COLO829 (cell line): ENCODE measurements at regions not wholly inside any gene's neighbourhood (a gene's known extent, or its start where the extent isn't known, plus 50 kb on each side); places are given as distances from the start of the nearest gene placed in this dataset.
"Not testable (repeated sequence)": the region's sequence is repeated elsewhere in the genome, so short reads cannot be mapped to it uniquely, and the experiment has no call there.

Source experiments
- DNase-seq: peaks from one replicate; pipeline ENCODE4 v3.0.0; 2012; ENCODE audit warnings: low spot score

GRCh38 chr11:130526846-130527245 is 78.4 kb downstream of the ADAMTS15 start:
- no peak for DNase-seq

- DNase-seq: no peak
These were observed 79.3 kb downstream of the ADAMTS15 start for GRCh38 chr11:130527636-130528297.

- no peak for DNase-seq
These were observed 80.1 kb downstream of the ADAMTS15 start for GRCh38 chr11:130528298-130529261.

GRCh38 chr11:130529366-130529765 is 80.9 kb downstream of the ADAMTS15 start:
- DNase-seq: no peak

DNA sequence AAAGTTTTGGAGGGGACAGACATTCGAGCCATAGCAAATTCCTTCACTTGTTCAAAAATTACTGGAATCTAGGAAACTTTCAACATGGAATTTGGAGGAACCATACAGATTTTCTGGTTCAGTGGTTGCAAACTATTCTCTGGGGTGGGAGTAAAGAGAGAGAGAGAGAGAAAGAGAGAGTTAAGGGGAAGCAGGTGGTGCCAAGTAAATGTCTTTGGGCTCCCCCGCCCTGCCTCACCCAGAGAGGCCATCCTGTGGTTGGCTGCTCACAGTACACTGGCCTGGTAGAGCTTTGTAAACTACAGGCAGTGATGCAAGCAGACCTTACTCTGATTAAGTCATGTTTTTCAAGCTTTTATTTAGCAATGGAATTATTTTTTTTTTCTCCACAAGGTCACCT is 82.6 kb downstream of the ADAMTS15 start:
- DNase-seq: no peak

GRCh38 chr11:130533113-130533798 is 84.8 kb downstream of the ADAMTS15 start:
- DNase-seq: no peak

DNA sequence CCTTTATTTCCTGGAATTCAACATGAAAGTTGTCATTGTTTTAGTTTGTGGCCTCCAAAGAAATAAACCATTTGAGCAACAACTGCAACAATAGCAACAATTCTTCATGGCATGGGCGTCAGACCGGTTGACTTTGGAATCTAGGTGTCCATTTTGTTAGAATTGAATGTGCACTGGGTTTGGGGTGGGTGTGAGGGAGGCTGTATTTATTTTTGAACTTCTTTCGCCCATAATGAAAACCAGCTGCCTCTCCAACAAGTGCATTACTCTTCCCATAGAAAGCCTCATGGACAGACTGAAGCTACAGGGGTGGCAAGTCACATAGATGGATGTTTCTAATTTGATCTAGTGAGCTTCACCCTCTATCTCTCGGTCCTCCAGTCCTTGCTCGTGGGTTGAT is 85.4 kb downstream of the ADAMTS15 start:
- DNase-seq: no peak

- no peak for DNase-seq
These were observed 86.1 kb downstream of the ADAMTS15 start for GRCh38 chr11:130534551-130534950.

GRCh38 chr11:130535520-130535919 is 87.1 kb downstream of the ADAMTS15 start:
- no peak for DNase-seq

DNA sequence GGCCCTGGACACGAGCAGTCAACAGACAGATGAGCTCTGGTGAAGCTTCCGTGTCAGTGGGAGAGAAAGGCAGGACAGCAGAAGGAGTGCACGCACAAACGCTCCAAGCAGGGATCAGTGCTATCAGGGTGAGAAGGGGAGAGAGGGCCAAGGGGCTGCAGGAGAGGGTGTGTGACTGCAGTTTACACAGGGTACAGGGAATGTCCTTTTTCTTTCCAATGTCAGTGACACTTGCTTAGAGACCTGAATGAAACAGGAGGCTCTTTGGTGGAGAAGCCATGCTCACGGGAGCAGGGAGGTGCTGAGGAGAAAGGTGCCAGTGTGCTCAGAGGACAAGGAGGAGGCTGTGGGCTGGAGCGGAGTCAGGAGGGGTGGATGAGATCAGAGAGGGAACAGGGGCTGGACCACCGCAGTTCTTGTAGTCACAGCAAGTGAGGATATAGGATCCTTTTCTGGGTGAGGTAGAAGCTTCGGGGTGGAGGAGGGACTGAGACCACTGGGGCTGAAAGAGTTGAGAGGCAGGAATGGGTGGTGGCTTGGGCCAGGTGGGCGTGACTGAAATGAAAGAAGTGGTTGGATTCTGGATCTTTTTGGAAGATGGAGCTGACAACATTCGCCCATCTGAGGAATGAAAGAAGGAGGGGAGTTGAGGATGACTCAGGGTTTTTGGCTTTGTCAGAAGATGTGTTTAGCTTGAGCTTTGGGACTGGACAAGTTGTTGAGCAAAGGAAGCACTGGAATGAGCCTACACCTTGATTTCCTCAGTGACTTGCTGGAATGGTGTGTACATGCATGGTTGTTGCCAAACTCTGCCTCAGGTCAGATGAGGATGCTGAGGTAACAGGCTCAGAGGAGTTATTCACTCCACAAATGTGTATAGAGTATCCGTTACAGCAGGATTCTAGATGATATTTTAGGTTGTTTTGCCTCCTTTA is 87.9 kb downstream of the ADAMTS15 start:
- no peak for DNase-seq

DNA sequence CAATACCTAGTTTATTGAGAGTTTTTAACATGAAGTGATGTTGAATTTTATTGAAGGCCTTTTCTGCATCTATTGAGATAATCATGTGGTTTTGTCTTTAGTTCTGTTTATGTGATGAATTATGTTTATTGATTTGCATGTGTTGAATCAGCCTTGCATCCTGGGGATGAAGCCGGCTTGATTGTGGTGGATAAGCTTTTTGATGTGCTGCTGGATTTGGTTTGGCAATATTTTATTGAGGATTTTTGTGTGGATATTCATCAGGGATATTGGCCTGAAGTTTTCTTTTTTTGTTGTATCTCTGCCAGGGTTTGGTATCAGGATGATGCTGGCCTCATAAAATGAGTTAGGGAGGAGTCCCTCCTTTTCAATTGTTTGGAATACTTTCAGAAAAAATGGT is 91.2 kb downstream of the ADAMTS15 start:
- DNase-seq: not testable (repeated sequence)

DNA sequence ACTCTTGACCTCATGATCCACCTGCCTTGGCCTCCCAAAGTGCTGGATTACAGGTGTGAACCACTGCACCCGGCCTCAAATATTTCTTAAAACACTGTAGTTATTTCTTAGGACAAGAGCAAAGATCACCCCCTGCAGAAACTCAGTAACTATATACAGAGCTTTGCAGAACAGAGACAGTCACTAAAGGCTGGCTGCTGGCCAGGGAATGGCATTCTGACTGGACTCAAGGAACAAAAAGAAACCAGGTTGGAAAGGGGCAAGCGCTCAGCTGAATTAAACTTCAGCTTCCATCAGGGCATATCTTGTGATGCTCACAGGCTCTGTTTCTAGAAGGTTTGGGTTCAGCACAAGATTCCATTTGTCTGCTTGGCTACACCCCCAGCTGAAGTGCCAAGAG is 95.8 kb downstream of the ADAMTS15 start:
- DNase-seq: no peak

- DNase-seq: no peak
These were observed 97.1 kb downstream of the ADAMTS15 start for GRCh38 chr11:130545449-130546072.

- no peak for DNase-seq
These were observed 98.0 kb downstream of the ADAMTS15 start for GRCh38 chr11:130546438-130546837.

- DNase-seq: no peak
These were observed 98.7 kb downstream of the ADAMTS15 start for GRCh38 chr11:130546901-130547694.

DNA sequence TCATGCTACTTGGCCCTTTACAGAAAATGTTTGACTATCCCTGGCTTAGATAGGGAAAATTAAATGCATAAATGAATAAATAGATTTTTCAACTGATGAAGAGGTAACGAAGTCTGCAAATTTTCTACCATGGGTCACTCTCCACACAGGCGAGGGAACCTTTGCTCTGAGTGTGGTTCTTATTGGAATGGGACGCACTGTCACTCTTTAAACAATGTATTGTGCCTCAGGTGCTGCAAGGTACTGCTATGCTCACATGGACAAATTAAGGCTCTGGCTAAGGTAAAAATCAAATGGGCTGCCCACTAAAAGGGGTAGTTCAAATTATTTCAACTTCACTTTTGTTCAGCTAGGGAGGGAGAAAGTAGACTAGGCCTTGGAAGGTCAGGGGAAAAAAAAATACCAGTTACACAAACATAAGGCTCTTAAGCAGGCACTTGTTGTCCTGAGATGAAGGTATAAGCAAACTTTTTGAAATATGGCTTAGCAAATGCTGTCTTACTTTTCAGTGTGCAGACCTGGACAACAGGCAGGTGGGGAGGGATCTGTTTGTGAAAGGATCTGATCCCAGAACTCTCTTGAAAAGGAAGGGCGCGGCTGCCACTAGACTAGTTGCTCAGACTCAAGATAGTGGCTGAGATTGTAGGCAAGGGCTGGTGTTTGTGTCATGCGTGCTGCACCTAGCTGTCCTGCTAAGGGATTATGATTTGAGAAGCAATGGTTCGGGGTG is 99.5 kb downstream of the ADAMTS15 start:
- DNase-seq: no peak

DNA sequence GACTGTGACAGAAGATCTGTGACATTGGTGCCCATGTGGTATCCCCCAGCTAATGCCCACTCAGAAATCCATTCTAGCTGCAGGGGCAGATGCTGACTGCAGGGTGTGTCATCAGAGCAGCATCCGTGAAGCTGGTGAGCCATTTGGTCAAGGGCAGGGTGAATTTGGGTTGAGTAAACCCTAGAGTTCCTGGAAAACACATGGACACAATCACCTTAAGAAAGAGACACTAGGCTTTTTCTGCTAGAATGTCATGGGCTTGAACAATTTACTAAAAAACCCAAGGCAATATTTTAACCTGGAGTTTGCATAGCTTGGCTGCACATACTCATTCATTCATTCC is 100.0 kb downstream of the ADAMTS15 start:
- no peak for DNase-seq

GRCh38 chr11:130549393-130549999 is 101.1 kb downstream of the ADAMTS15 start:
- no peak for DNase-seq

DNA sequence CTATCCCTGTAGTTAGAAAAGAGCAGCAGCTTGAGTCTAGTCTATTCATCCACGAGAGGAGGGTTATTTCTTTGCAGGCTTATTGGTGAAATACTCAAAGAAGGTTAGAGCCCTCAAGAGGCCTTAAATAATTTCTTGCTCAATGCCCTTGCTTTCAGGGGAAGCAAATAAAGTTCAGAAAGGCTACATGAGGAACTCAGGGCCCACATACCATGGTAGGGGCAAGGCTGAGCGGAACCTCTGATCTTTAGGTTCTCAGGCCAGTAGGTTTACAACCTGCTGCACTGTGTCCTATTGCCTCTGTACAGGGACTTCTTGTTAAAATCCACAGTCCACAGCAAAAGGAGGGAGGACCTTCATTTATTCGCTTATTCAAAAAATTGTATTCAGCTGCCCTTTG is 101.7 kb downstream of the ADAMTS15 start:
- no peak for DNase-seq
